ENCODE measurements at regions not wholly inside any gene's neighbourhood (a gene's known extent, or its start where the extent isn't known, plus 50 kb on each side); places are given as distances from the start of the nearest gene placed in this dataset.
A peak's percentile ranks its signal among the peaks of the same experiment; 100 is the strongest.
"Not testable (repeated sequence)": the region's sequence is repeated elsewhere in the genome, so short reads cannot be mapped to it uniquely, and the experiment has no call there.

DNA sequence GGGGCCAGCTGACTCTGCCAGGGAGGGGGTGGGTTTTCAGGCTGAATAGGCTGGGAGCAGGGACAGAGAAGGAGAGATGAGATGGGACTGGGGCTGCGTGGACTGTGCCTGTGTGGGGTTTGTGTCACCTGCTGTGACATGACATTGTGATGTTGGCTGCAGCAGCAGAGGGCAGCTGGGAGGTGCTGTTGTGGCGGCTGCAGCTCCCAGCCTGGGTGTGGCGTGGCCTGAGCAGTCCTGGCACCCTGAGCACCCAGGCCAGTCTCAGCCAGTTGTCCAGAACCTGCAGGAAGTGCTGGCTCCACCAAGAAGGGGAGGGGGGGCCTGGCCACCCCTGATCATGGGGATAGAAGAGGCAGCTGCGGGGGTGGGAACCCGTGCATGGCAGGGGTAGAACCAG is 4469.3 kb upstream of the TPTE start:
- intact Hi-C loops (cut with DNase I); ATAC-seq; DNase-seq (ENCODE audit: missing footprints): not testable (repeated sequence)

DNA sequence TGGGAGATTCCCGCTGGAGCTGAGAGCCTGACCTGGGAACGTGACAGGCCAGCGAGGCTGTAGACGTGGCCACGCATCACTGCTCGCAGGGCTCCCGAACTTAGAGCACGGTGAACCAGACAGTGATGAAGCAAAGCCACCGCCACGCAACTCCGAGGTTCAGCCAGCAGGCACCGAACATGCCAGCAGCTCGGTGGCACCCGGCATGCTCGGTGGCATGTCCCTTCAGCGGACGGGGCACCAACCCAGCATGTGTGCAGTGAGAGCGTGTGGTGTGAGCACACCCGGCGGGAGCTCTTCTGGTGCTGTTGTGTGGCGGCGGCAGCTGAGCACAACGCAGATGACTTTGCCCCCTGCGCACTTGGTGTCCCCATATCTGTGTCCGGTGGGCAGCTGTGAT is 4468.2 kb upstream of the TPTE start:
- ATAC-seq; DNase-seq (ENCODE audit: missing footprints); intact Hi-C loops (cut with DNase I): not testable (repeated sequence)

DNA sequence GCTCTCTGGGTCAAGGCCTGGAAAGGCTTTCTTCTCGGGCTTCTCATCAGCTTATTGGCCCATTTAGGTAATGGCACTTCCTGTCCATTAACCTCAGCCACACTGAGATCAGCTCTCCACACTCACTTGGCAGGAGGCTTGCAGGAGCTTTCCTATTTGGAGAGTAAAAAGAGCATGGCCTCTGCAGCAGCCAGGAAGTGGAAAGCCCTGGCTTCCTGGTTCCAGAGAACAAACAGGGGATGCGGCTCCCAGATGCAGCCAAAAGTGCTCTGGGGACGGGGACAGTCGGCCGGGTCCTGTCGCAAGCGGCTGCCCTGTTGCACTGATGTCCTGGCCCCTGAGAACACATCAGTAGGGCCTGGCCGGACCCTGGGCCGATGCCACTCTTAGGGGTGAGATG is 4462.4 kb upstream of the TPTE start:
- peak; percentile 16 for ATAC-seq
- DNase-seq (ENCODE audit: missing footprints); intact Hi-C loops (cut with DNase I): not testable (repeated sequence)

DNA sequence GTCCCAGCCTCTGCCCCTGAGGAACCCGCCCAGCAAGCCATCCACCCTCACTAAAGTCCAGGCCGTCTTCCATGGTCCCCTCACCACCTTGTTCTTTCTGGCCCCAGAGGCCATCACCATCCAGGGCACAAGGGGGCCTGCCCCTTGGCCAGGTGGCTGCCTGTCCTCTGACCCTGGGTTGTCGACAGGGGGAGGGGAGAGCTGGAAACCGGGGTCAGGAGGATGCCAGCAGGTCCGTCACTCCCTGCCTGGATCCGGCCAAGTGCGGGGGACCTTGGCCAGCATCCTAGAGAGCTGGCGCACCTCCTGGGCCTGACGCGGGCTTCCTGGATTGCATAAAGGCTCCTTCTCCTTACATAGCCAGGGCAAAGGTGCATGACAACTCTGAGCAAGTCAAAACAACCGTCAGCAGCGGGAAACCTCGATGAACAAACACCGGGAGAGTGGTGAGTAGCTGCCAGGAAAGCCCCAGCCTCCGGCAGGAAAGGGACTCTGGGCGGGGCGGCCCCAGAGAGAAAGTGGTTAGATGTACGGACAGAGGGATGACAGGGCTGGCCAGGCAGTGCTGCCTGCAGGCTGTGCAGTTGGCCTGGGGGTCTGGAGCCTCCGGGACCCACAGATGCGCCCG is 4461.2 kb upstream of the TPTE start:
- peak; percentile 60 for ATAC-seq
- DNase-seq (ENCODE audit: missing footprints); intact Hi-C loops (cut with DNase I): not testable (repeated sequence)

DNA sequence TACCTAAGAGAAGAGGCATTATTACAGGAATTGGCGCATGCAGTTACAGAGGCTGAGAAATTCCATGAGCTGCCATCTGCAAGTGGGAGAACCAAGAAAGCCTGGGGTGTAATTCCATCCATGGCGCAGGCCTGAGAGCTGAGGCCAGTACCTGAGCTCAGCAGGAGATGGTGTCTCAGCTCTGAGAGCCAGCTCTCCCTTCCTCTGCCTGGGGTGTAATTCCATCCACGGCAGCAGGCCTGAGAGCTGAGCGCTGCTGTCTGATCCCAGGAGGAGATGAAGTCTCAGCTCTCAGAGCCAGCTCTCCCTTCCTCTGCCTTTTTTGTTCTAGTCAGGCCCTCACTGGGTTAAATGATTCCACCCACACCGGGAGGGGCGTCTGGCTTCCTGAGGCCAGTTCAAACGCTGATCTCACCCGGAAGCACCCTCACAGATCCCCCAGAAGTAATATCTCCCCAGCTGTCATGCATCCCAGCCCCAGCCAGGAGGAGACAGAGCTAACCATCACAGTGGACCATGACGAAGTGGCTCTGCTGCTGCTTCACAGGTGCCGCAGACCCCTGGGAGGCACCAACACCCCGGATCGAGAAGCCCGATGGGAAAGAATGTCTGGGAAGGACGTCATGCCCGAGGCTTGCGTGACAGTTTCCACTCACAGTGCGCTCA is 4454.9 kb upstream of the TPTE start:
- ATAC-seq; DNase-seq (ENCODE audit: missing footprints); intact Hi-C loops (cut with DNase I): not testable (repeated sequence)

DNA sequence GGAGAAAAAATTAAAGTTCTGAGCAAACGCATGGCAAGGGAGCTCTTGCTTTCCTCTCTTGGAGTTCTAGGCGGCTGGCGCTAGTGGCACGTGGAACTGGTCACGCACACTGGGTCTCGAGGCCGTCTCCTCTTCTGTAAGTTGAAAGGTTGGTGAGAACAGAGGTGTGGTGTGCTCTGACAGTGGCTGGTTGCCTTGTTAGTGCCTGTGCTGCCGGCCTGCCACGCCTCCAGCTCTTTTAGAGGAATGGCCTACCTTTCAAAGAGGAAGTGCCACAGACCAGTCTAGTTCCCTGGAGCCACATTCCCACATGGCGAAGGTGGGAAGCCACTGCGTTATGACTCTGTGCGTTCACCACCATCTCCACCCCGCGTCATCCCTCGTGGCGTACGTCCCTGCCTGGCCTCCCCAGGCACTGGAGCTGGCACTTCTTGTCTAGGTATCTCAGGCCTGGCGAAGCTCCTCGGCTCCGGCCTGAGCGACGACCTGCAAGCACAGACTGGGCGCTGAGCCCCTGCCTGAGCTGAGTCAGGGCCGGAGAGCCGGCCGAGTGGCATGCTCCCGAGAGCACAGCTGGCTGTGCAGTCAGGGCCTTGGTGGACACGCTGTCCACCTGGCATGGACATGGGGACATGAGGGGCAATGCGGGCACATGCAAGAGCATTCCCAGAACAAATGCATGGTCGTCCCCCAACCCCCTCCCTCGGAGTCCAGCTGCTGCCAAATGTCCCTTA is 4453.1 kb upstream of the TPTE start:
- DNase-seq (ENCODE audit: missing footprints); ATAC-seq; intact Hi-C loops (cut with DNase I): not testable (repeated sequence)

DNA sequence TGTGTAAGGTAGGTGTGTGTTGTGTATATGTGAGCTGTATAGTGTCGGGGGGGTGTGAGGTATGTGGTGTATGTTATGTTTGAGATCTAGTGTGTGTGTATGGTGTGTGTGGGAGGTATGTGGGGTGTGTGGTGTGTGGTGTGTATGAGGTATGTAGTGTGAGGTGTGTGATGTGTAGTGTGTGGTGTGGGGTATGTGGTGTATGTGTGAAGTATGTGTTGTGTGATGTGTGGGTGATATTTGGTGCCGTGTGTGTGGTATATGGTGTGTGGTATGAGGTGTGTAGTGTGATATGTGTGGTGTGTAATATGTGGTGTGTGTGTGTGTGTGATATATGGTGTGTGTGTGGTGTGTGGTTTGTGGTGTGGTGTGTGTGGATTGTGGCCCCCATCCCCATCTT is 4451.2 kb upstream of the TPTE start:
- intact Hi-C loops (cut with DNase I); ATAC-seq: not testable (repeated sequence)

DNA sequence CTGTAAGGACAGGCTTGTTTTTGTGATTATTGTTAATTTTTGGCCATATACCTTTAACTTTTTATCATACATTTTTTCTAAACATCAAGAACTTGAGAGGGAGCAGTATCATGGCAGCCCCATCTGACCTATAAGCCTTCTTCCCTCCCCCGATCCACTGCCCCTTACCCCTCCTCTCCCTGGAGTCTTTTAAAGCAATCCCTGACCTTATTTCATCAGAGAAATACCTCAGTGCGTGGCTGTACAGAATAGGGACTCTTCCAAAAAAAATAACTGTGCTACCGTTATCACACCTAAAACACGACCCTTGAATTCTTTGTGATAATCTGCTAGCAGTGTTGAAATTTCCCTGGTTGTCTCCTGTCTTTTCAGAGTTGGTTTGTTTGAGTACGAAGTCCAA is 4448.7 kb upstream of the TPTE start:
- intact Hi-C loops (cut with DNase I), result not testable (repeated sequence)

More for the DNA sequence above, 4451.2 kb upstream of the TPTE start:
- not testable (repeated sequence) for DNase-seq (ENCODE audit: missing footprints)

DNA sequence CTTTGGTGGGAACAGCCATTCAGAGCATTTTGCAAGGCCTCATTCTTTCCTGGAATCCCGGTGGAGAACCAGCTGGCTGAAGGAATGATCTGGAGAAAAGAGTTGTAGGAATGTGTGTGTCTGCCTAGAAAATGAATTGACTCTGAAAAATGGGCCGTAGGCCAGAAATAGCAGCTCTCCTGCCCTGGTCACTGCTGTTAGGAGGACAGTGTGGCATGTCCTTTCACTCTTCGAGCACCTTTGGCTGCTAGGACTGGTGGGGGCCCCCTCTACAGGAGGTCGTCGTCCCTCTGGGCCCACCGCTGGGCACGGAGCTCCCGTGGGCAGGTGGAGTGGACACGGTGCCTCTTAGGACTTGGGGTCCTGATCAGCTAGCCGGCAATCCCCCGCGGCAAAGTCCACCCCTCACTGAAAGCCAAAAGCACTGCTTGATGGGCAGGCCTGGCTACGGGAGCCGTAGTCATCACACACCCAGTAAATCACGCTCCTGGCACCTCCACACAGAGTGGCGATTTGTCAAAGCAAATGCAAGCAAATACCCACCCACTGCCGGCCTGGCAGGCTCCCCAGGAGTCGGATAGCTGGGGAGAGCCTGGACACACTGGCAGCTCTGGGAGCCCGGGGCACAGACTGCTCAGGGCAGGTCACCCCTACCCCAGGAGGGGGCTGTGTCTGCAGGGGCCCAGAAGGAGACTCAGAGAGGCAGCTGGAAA is 4447.2 kb upstream of the TPTE start:
- intact Hi-C loops (cut with DNase I); ATAC-seq; DNase-seq (ENCODE audit: missing footprints): not testable (repeated sequence)

More for the DNA sequence above, 4448.7 kb upstream of the TPTE start:
- ATAC-seq; DNase-seq (ENCODE audit: missing footprints): not testable (repeated sequence)

DNA sequence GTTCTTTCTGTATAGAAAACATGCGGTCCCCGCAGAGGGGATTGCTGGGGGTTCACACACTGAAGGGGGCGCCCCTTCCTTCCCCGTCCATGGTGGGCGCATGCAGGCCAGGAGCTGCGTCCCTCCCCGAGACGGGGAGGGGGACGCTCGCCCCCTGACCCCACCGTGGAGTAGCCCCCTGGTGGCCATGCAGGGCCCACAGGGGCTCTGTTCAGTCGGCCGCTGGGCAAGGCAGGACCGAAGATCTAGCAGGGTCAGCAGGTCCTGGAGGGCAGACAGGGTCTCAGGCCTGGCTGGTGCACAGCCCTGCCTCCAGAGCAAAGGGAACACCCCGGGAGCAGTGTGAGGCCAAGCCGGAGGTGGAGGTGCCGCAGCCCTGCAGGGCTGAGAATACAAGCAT is 4446.4 kb upstream of the TPTE start:
- DNase-seq (ENCODE audit: missing footprints); intact Hi-C loops (cut with DNase I); ATAC-seq: not testable (repeated sequence)

DNA sequence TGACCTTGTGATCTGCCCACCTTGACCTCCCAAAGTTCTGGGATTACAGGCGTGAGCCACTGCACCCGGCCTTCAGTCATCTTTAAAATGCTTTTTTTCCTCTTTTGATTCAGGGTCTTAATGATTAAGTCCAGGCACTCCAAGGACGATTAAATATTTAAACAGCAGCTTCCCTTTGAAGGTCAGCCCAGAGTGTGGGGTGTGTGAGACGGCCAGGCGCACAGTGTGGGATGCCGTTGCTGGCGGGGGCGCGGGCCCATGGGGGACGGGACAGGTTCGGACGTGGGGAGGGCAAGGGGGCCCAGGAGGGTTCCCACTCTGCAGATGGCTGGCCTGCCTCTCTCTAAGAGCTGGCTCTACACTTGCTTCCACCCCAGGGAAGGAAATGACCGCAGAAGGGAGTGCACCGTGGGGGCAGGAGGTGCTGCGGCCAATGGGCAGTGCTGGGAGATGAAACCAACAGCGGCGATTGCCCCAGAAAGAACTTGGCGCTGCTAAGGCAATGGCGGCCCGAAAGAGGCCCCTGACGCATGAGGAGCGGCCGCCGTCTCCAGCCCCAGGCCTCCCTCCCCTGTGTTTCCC is 4445.7 kb upstream of the TPTE start:
- intact Hi-C loops (cut with DNase I); DNase-seq (ENCODE audit: missing footprints); ATAC-seq: not testable (repeated sequence)

DNA sequence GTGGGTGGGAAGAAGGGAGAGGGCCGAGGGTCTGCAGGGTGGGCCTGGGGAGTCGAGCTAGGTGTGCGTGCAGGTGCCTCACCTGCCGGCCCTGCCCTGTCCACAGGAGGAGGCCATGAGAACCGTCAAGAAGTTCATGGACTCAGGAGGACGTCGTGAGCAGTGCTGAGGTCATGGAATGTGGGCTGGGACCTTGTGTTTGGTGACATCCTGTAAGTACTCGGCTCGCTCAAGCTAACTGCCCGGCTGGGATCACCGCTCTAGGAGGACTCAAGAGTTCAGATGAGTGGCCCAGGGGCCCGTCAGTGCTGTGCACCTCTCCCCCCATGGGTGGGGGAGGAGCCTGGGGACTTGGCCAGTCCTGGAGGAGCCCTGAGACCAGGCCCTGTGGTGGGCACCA is 4444.0 kb upstream of the TPTE start:
- intact Hi-C loops (cut with DNase I); ATAC-seq; DNase-seq (ENCODE audit: missing footprints): not testable (repeated sequence)

DNA sequence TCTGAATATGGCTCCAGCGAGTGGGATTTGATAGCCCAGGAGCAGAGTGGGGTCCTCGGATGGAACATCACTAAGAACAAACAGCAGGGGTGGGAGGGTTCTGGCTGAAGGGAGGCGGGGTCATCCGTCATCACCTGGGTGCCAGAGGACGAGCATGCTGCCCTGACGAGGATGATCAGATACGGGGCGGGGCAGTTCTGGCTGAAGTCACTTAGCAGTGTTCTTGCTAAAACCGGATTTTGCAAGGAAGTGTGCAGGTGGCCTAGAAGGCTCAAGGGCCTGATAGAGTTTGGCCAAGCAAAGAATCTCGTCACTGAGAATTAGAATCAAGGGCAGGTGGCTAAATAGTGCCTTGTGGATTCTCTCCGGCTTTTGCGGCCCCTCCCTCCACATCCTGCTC is 4442.5 kb upstream of the TPTE start:
- not testable (repeated sequence) for DNase-seq (ENCODE audit: missing footprints); ATAC-seq

DNA sequence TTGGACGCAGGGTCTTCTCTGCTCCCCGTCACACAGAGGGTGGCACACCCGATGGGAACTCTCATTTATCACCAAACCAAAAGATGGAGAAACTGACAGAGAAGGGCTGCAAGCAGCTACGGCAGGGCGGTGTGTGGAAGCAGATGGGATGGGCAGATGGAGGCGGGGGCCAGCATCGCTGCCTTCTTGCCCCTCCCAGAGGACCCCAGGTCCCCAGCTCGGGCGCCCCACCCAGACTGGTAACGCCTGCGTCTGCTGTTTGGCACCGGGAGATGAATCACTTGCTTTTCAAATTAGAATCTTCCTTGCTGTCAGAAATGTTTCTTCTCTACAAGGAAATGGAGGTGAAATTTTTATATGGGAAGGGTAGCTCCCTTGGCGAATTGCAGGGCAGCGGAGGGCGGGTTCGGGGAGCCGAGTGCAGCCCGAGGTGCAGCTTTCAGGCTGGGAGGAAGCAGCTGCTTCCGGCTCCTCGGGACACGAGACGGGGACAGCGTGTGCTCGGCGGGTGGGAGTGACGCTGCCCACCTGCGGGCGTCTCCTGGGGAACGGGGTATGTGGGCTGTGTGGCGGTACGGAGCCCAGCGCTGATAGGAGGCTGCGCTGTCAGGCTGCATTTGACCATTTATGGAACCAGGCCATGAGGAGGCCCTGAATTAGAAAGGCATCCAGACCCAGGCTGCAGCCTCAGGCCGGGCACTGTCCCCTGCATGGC is 4440.3 kb upstream of the TPTE start:
- intact Hi-C loops (cut with DNase I), result not testable (repeated sequence)
- ATAC-seq, result peak; percentile 64

More for the DNA sequence above, 4442.5 kb upstream of the TPTE start:
- intact Hi-C loops (cut with DNase I), result not testable (repeated sequence)

DNA sequence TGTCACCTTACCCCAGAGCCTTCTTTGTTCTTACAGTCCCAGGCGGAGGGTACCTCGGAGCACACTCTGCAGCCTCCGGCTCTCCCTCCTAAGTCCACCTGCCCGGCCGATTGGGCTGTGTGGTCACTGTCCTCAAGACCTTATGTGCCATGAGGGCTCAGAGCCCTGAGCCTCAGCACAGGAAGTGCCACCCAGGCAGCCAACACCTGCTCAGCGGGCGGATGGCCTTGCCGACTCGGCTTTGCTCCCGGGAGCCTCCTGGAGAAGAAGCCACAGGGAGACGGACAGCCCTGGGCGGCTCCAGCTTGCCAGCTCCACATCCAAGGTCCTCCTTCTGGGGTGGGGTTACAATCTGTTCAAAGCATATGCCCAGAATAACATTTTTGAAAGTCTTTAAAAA is 4439.2 kb upstream of the TPTE start:
- intact Hi-C loops (cut with DNase I); DNase-seq (ENCODE audit: missing footprints); ATAC-seq: not testable (repeated sequence)

More for the DNA sequence above, 4440.3 kb upstream of the TPTE start:
- DNase-seq (ENCODE audit: missing footprints), result not testable (repeated sequence)

DNA sequence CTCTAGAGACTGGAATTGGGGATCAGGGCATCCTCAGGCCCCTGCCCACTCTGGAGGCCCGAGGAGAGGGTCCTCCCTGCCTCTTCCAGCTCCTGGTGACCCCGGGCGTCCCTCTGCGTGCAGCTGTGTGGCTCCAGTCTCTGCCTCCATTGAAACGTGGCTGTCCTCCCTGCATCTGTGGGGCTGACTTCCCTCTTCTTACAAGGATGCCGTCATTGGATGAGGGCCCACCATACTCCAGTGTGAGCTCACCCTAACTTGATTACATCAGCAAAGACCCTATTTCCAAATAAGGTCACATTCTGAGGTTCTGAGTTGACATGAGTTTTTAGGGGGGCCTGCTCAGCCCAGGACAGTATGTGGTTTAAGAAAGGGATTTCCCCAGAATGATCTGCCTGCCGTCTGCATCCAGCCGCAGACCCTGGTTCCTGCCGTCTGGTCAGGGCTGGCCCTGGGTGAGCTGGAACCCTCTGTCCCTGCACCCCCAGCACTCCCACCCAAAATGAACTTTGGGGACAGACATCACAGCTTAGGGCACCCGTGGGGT is 4437.7 kb upstream of the TPTE start:
- ATAC-seq; intact Hi-C loops (cut with DNase I); DNase-seq (ENCODE audit: missing footprints): not testable (repeated sequence)

DNA sequence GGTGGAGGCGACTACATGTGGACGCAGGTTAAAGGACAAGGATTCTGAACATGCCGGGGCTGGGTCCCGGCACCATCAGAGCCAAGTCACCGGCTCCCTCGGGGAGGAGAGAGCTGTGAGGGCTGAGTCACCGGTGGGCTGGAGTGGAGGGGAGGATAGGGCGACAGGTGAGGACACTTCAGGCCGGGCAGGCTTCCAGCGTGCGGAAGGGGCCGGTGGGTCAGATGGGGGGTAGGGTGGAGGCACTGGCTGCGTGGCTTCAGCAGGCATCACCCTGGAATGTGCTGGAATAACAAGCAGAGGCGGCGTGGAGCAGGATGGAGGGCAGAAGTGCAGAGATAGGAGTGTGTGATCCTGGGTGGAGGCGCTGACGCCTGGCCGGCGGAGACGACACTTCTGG is 4435.3 kb upstream of the TPTE start:
- intact Hi-C loops (cut with DNase I); DNase-seq (ENCODE audit: missing footprints); ATAC-seq: not testable (repeated sequence)
